Skeletal muscle satellite cell (primary cell): ENCODE measurements at regions not wholly inside any gene's neighbourhood (a gene's known extent, or its start where the extent isn't known, plus 50 kb on each side); places are given as distances from the start of the nearest gene placed in this dataset.

Source experiments
- H3K27me3 ChIP-seq: 2 replicates; pipeline ENCODE4 v1.7.0; 2013; ENCODE audit warnings: low read length; ENCODE audit not compliant: control insufficient read depth, insufficient read depth
- H3K36me3 ChIP-seq: 2 replicates; pipeline ENCODE4 v1.7.0; 2013; ENCODE audit warnings: mild to moderate bottlenecking, control low read depth, low read length; ENCODE audit not compliant: insufficient read depth
- H3K4me1 ChIP-seq: 2 replicates; pipeline ENCODE4 v1.7.0; 2013; ENCODE audit warnings: low read length; ENCODE audit not compliant: control insufficient read depth, insufficient read depth
- H3K4me2 ChIP-seq: 2 replicates; pipeline ENCODE4 v1.7.0; 2013; ENCODE audit warnings: mild to moderate bottlenecking, low read length
- H3K4me3 ChIP-seq: 2 replicates; pipeline ENCODE4 v1.7.0; 2013; ENCODE audit warnings: low read length
- H3K9ac ChIP-seq: 2 replicates; pipeline ENCODE4 v1.7.0; 2013; ENCODE audit warnings: mild to moderate bottlenecking, low read depth, low read length, moderate library complexity
- H3K9me3 ChIP-seq: replicated peaks from 2 replicates; pipeline ENCODE4 v1.7.0; 2013; ENCODE audit warnings: mild to moderate bottlenecking, control low read depth, low read length

DNA sequence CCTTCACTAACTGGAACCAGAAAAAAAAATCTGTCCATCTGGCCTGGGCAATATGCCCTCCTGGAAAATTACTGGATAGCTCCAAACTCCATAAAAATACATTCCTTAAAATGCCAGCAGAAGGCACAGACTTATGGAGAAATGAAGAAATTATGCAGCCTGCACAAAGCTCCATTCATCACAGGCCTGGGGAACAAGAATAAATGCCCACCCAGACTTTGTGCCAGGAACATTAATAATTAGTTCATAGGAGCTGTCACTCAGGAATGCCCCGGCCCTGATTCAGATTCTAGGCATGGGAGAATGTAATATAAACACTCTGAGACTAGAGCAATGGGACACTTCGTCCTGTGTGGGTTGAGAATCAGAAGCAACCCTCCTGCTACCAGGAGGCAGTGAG lies 199.3 kb downstream of the OTOR start:
- Histone ChIP-seq H3K27me3 (no peaks in the 10 kb centered on the region), H3K4me2 (no peak overlapping the region), H3K4me1 (no peaks in the 10 kb centered on the region)

DNA sequence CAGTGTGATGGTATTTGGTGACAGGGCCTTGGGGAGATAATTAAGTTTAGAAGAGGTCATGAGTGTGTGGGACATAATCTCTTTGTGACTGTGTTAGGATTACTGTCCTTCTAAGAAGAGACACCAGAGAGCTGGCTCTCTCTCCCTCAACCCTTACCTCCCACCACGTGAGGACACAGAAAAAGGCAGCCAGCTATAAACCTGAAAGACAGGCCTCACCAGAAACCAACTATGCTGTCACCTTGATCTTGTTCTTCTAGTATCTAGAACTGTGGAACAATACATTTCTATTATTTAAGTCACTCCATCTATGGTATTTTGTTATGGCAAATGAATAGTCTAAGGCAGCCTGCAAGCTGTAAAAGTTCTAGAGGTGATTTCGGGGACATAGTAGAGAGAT lies 203.7 kb downstream of the OTOR start:
- H3K9me3 ChIP-seq = no peaks in the 10 kb centered on the region
- H3K4me3 ChIP-seq = no peak overlapping the region
- no peak overlapping the region for H3K4me2 ChIP-seq
- no peaks in the 10 kb centered on the region for H3K4me1 ChIP-seq
- H3K9ac ChIP-seq = no peak overlapping the region
- peaks cover 5% of the 10 kb centered on the region for H3K27me3 ChIP-seq
- H3K36me3 ChIP-seq = no peaks in the 10 kb centered on the region

More for the DNA sequence above, 199.3 kb downstream of the OTOR start:
- H3K9me3 ChIP-seq = no peaks in the 10 kb centered on the region
- no peaks in the 10 kb centered on the region for H3K36me3 ChIP-seq
- no peak overlapping the region for H3K9ac ChIP-seq
- H3K4me3 ChIP-seq = no peak overlapping the region

DNA sequence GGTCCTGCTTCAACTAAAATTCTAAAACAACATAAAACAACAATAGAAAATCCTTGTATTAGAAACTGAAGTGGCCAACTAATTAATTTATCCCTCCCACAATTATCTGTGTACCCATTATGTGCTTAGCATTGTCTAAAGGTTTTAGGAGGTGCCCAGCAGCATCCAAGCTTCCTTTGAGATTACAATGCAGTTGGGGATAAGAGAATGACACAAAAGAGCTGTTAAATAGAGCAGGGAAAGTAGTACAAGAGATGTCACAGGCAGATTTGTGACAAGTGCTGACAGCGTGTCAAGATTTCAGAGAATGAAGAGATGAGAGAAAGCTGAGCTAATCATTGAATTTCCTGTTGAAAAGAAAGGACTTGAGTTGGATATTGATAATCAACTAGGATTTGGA lies 204.8 kb downstream of the OTOR start:
- no peaks in the 10 kb centered on the region for H3K9me3 ChIP-seq
- no peak overlapping the region for H3K9ac ChIP-seq
- no peak overlapping the region for H3K4me3 ChIP-seq
- peaks cover 5% of the 10 kb centered on the region for H3K27me3 ChIP-seq
- no peaks in the 10 kb centered on the region for H3K4me1 ChIP-seq
- no peak overlapping the region for H3K4me2 ChIP-seq
- H3K36me3 ChIP-seq = no peaks in the 10 kb centered on the region

DNA sequence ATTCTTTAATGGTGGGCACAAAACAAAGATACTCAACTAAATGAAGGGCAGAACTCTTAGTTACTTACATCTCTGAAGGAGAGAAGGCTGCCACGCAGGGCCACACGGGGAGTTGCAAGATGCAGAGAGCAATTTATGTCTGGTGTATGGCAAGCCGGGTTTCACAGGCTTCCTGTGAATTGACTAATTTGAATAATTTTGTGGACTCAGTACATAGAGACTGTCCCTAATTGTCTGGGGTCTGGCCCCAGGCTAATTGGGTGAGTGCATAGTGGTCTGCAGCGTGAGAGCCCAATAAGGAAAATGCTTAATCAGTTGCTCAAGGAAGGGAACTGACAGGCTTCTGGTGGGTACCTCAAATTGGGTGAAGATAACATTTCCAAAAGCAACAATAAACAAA lies 205.7 kb downstream of the OTOR start:
- Histone ChIP-seq H3K36me3 (no peaks in the 10 kb centered on the region), H3K9ac (no peak overlapping the region), H3K4me1 (no peaks in the 10 kb centered on the region), H3K9me3 (no peaks in the 10 kb centered on the region), H3K4me3 (no peak overlapping the region), H3K4me2 (no peak overlapping the region), H3K27me3 (peaks cover 5% of the 10 kb centered on the region)

DNA sequence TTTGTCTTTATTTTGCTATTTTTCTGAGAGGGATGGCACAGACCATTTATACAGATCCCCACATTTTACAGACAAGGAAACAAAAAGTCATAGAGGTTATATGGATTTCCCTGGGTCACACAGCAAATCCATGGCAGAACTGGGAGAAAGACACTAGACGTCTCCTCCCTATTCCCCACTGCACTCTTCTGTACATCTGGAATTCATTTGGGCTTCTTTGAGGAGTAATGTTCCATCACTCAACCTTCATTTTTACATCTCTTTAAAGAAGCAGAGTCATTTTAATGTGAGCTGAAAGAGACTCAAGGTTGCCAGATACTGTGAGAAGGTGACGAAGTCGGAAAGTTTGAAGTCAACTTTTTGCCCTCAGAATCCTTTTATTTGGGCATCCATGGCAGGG lies 207.3 kb downstream of the OTOR start:
- H3K4me2 ChIP-seq = no peak overlapping the region
- no peak overlapping the region for H3K9ac ChIP-seq
- peaks cover 5% of the 10 kb centered on the region for H3K27me3 ChIP-seq
- H3K4me1 ChIP-seq = no peaks in the 10 kb centered on the region
- H3K4me3 ChIP-seq = no peak overlapping the region
- no peaks in the 10 kb centered on the region for H3K36me3 ChIP-seq
- H3K9me3 ChIP-seq = no peaks in the 10 kb centered on the region

DNA sequence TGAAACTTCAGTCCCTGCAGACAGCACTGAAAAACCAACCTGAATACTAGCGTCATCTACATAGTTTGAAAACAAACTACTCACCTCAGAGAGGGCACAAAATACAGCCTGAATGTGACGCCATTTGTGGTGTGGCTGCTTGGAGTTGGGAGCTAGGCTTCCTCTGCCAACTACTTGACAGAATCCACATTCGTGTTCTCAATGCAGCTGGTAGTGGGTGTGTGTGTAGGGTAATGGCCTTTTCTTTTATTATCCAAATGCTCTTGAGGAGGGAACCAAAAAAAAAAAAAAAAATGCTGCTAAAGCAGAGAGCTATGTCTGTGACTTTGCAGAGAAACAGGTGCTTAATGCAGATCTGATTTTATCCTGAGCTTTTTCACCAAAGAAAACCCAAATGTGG lies 207.8 kb downstream of the OTOR start:
- Histone ChIP-seq H3K4me3 (no peak overlapping the region), H3K4me2 (no peak overlapping the region), H3K9me3 (no peaks in the 10 kb centered on the region), H3K4me1 (no peaks in the 10 kb centered on the region), H3K36me3 (no peaks in the 10 kb centered on the region), H3K9ac (no peak overlapping the region), H3K27me3 (peaks cover 5% of the 10 kb centered on the region)

DNA sequence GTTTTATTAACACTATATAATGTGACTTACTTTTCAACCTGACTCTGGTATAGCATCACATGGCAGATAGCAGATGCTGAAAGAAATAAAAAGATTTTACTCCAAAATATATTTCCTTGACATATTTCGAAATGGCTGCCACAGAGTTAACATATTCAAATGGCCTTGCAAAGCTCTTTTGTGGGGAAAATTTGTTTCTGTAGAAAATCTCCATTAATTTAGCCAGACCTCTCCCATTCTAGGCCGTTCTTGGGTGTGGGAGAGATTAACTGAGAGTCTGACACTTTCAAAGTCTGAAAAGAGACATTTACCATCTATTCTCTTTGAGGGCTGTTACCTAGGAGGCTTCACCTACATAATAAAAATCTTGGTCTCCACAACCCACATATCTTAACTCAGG lies 217.2 kb downstream of the OTOR start:
- Histone ChIP-seq H3K9ac (no peak overlapping the region), H3K4me2 (no peak overlapping the region), H3K4me1 (no peaks in the 10 kb centered on the region), H3K27me3 (no peaks in the 10 kb centered on the region), H3K4me3 (no peak overlapping the region), H3K36me3 (no peaks in the 10 kb centered on the region), H3K9me3 (no peaks in the 10 kb centered on the region)

DNA sequence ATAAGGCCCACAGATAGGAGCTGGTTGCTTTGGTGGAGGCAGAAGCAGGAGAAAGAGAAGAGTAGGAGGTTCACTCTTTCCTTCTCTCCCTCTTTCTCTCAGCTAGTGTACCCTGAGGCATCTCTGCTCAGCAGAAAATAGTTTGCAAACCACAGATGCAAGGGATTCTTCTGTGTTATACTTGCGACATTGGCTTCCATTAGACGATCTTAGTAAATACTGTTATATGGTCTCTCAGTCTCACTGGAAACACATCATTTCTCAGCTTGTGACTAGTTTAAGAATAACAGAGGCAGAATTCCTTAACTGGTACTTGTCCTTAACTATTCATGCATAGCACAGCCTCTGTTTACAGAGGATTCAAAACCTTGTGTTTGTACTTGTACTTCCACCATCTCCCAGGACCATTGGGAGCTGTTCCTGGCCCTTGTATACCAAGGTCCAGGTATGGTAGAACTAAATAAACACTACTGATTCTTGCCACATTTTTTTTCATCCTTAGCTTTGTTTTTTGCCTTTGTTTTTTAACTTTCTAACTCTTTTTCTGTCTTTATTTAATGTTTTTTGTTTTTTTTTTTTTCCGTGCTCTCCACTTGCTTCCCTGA lies 218.2 kb downstream of the OTOR start:
- Histone ChIP-seq H3K36me3 (no peaks in the 10 kb centered on the region), H3K9me3 (no peaks in the 10 kb centered on the region), H3K4me1 (no peaks in the 10 kb centered on the region), H3K4me2 (no peak overlapping the region), H3K9ac (no peak overlapping the region), H3K27me3 (no peaks in the 10 kb centered on the region), H3K4me3 (no peak overlapping the region)

DNA sequence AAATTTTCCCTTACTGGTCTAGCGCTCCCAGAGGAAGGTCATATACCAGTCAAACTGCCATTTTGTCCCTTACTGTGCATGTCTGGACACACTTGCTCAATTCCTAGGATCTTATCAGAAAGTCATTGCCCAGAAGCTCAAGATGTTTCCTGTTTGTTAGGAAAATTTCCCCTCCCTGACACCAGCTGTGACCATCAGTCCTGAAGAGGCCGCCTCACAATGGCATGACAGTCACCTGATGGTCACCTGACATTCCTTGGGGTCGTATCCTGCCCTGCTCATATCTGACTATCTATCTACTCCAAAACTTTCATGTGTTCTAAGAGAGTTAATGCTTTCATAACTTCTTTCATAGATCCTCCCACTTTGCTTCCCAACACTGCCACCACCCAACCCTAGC lies 219.9 kb downstream of the OTOR start:
- no peak overlapping the region for H3K4me2 ChIP-seq
- no peak overlapping the region for H3K4me3 ChIP-seq
- no peaks in the 10 kb centered on the region for H3K4me1 ChIP-seq
- H3K9me3 ChIP-seq = no peaks in the 10 kb centered on the region
- no peak overlapping the region for H3K9ac ChIP-seq
- H3K36me3 ChIP-seq = no peaks in the 10 kb centered on the region
- H3K27me3 ChIP-seq = no peaks in the 10 kb centered on the region

DNA sequence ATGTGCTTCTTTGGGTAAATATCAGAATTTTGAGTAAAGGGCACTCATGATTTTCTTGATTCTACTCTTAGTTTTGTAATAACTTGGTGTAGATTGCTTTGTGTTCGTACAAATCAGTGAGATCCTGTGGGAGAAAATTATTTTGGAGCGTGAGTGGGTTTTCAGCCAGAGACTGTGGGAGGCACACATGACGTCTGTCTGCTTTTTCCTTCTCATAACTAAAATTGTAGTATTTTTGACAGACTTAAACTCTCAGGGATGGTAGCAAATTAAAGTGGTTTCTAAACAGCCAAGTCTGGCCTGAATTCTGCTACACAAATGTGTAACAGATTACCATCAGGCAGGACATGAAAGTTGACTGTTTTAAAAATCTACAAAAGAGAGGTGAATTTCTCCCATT lies 222.6 kb downstream of the OTOR start:
- no peaks in the 10 kb centered on the region for H3K36me3 ChIP-seq
- H3K27me3 ChIP-seq = no peaks in the 10 kb centered on the region
- no peak overlapping the region for H3K9ac ChIP-seq
- no peaks in the 10 kb centered on the region for H3K4me1 ChIP-seq
- no peaks in the 10 kb centered on the region for H3K9me3 ChIP-seq
- H3K4me2 ChIP-seq = no peak overlapping the region
- H3K4me3 ChIP-seq = no peak overlapping the region

DNA sequence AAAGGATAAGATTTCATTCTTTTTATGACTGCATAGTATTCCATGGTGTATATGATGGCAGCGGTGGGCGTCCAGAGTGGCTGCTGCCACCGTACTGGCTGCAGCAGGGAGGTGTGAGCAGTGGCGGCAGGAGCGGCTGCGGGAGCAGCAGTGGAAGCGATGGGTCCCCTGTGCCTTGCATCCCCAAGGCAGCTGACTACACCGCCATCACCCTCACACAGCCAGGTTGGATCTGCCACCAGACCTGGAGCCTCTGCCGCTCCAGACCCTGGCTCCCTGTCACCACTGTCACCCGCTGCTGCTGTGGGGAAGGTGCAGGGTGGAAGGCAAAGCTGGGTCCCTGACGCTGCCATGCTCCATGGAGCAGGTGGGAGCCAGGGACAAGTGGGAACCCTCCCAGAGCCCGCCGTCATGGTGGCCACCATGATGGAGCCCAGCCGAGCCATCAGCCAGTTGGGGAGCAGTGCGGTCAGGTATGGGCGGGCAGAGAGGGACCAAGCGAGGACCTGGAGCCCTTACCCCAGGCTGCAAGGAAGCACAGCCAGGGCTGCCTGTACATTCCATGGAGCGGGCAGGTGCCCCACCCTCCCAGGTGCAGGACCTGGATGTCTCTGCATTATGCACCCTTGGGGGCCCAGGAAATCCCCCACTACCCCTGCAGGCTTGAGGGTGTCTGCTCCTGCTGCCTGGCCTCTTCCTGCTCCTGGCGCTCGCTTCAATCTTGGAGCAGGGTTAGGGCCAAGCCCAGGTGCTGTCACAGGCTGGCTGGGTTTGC lies 226.1 kb downstream of the OTOR start:
- Histone ChIP-seq H3K9ac (no peak overlapping the region), H3K4me2 (no peak overlapping the region), H3K4me3 (no peak overlapping the region), H3K9me3 (no peaks in the 10 kb centered on the region), H3K4me1 (no peaks in the 10 kb centered on the region), H3K27me3 (no peaks in the 10 kb centered on the region), H3K36me3 (no peaks in the 10 kb centered on the region)

DNA sequence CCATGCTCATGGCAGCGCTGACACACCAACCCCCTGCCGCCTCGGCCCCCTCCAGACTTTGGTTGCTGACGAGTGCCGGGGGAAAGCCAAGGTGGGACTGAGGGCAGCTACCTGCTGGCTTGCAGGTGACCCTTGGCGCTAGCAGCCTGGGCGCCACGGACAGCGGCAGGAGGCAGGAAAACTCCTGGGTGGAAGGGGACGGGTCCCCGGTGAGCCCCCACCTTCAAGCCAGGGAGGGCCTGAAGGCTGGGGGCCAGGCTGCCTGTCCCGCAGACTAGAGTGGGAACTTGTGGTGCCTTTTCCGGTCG lies 226.7 kb downstream of the OTOR start:
- Histone ChIP-seq H3K9ac (no peak overlapping the region), H3K4me3 (no peak overlapping the region), H3K4me1 (no peaks in the 10 kb centered on the region), H3K9me3 (no peaks in the 10 kb centered on the region), H3K36me3 (no peaks in the 10 kb centered on the region), H3K27me3 (no peaks in the 10 kb centered on the region), H3K4me2 (no peak overlapping the region)
